Esophagus muscularis mucosa (tissue), 4 donors: ENCODE measurements at regions not wholly inside any gene's neighbourhood (a gene's known extent, or its start where the extent isn't known, plus 50 kb on each side); places are given as distances from the start of the nearest gene placed in this dataset.

Experiments
- EP300 ChIP-seq: sonication (generic); formaldehyde crosslinking; IDR thresholded peaks from one replicate; pipeline ENCODE4 v1.6.1; 2017; ENCODE audit warnings: antibody characterized with exemption
- POLR2A ChIP-seq: fragments of 450-650 bp; IDR thresholded peaks from one replicate; pipeline ENCODE4 v1.6.1; 2017; ENCODE audit warnings: antibody characterized with exemption, moderate library complexity, mild to moderate bottlenecking, low read depth
- POLR2AphosphoS5 ChIP-seq, 2 donors: sonication (generic); formaldehyde crosslinking; IDR thresholded peaks; one replicate each; pipeline ENCODE4 v1.6.1; 2017; ENCODE audit warnings: antibody characterized with exemption in 2 of 2
- TF ChIP-seq, protein P1 (sequence below), 3 experiments: fragments of 200-600 bp in 2 of 3; fragments of 450-650 bp in 1 of 3; sonication (generic) in 2 of 3; IDR thresholded peaks; one replicate each; pipeline ENCODE4 v1.5.1; 2017 to 2019; ENCODE audit warnings: antibody characterized with exemption in 3 of 3, mild to moderate bottlenecking in 2 of 3, moderate library complexity in 1 of 3

- no peak for TF ChIP-seq POLR2A
- TF ChIP-seq, protein P1, sequence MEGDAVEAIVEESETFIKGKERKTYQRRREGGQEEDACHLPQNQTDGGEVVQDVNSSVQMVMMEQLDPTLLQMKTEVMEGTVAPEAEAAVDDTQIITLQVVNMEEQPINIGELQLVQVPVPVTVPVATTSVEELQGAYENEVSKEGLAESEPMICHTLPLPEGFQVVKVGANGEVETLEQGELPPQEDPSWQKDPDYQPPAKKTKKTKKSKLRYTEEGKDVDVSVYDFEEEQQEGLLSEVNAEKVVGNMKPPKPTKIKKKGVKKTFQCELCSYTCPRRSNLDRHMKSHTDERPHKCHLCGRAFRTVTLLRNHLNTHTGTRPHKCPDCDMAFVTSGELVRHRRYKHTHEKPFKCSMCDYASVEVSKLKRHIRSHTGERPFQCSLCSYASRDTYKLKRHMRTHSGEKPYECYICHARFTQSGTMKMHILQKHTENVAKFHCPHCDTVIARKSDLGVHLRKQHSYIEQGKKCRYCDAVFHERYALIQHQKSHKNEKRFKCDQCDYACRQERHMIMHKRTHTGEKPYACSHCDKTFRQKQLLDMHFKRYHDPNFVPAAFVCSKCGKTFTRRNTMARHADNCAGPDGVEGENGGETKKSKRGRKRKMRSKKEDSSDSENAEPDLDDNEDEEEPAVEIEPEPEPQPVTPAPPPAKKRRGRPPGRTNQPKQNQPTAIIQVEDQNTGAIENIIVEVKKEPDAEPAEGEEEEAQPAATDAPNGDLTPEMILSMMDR (IDR thresholded peaks at IDR 0.05) = no peak
- no peak for TF ChIP-seq POLR2AphosphoS5 (IDR thresholded peaks at IDR 0.05)
- no peak for TF ChIP-seq EP300
These were observed 353.7 kb upstream of the SEMA6D start for GRCh38 chr15:47363653-47364052.
